SU-DHL-6 (cell line): ENCODE measurements at regions not wholly inside any gene's neighbourhood (a gene's known extent, or its start where the extent isn't known, plus 50 kb on each side); places are given as distances from the start of the nearest gene placed in this dataset.
A peak's percentile ranks its signal among the peaks of the same experiment; 100 is the strongest.

Experiments
- H2AFZ ChIP-seq: fragments of 200-600 bp; sonication (generic); 2 replicates; pipeline ENCODE4 v1.6.1; 2014; ENCODE audit warnings: low read depth, mild to moderate bottlenecking, moderate library complexity, mixed read lengths, antibody characterized with exemption, low read length; ENCODE audit not compliant: severe bottlenecking
- H3F3A ChIP-seq: fragments of 200-600 bp; shearing (Covaris generic); 2 replicates; pipeline ENCODE4 v1.6.0; 2016; ENCODE audit warnings: antibody characterized with exemption, mild to moderate bottlenecking; ENCODE audit not compliant: insufficient read depth
- H3K27ac ChIP-seq: fragments of 200-600 bp; sonication (generic); 2 replicates; pipeline ENCODE4 v1.5.1; 2016; ENCODE audit warnings: low read depth, mild to moderate bottlenecking, low read length, moderate library complexity, mixed read lengths
- H3K27me3 ChIP-seq: fragments of 200-600 bp; sonication (generic), shearing (Covaris generic); 2 replicates; pipeline ENCODE4 v1.6.0; 2014; ENCODE audit warnings: mild to moderate bottlenecking, low read length
- H3K36me3 ChIP-seq: fragments of 200-600 bp; sonication (generic); 2 replicates; pipeline ENCODE4 v1.6.1; 2014; ENCODE audit warnings: mild to moderate bottlenecking, low read length, mixed read lengths
- H3K4me2 ChIP-seq: fragments of 300-600, 200-600 bp; shearing (Covaris generic), sonication (generic); 2 replicates; pipeline ENCODE4 v1.6.0; 2014; ENCODE audit warnings: low read length, low read depth, mild to moderate bottlenecking; ENCODE audit not compliant: poor library complexity, severe bottlenecking
- H3K4me3 ChIP-seq: fragments of 200-600 bp; sonication (generic); 2 replicates; pipeline ENCODE4 v1.5.1; 2014; ENCODE audit warnings: antibody characterized with exemption, low read length, mild to moderate bottlenecking, mixed read lengths; ENCODE audit not compliant: insufficient read depth, poor library complexity, severe bottlenecking
- H3K79me2 ChIP-seq: fragments of 200-600 bp; sonication (generic); 2 replicates; pipeline ENCODE4 v1.6.1; 2014; ENCODE audit warnings: mild to moderate bottlenecking, low read length, moderate library complexity; ENCODE audit not compliant: insufficient read depth
- H3K9ac ChIP-seq: fragments of 200-600 bp; sonication (generic); 2 replicates; pipeline ENCODE4 v1.7.0; 2014; ENCODE audit warnings: mild to moderate bottlenecking, low read length
- H3K9me2 ChIP-seq: fragments of 200-600 bp; sonication (generic); replicated peaks from 2 replicates; pipeline ENCODE4 v1.6.1; 2014; ENCODE audit warnings: low read length; ENCODE audit not compliant: insufficient read depth
- H3K9me3 ChIP-seq: fragments of 200-600 bp; sonication (generic); 2 replicates; pipeline ENCODE4 v1.6.1; 2014; ENCODE audit warnings: low read length, mixed read lengths; ENCODE audit not compliant: insufficient read depth
- H4K20me1 ChIP-seq: fragments of 200-600 bp; sonication (generic); 2 replicates; pipeline ENCODE4 v1.6.1; 2014; ENCODE audit warnings: low read depth, mild to moderate bottlenecking, antibody characterized with exemption, low read length, moderate library complexity, mixed read lengths
- CTCF ChIP-seq: fragments of 200-600 bp; sonication (generic); IDR thresholded peaks from one replicate; pipeline ENCODE4 v1.5.1; 2017; ENCODE audit warnings: antibody characterized with exemption, mild to moderate bottlenecking, low read length, moderate library complexity; ENCODE audit not compliant: insufficient read depth, poor library complexity, severe bottlenecking
- EZH2phosphoT487 ChIP-seq: fragments of 200-600 bp; sonication (generic), shearing (Covaris generic); conservative IDR thresholded peaks from 2 replicates; pipeline ENCODE4 v1.6.1; 2018; ENCODE audit warnings: mild to moderate bottlenecking, antibody characterized with exemption, low read length, moderate library complexity, mixed read lengths

DNA sequence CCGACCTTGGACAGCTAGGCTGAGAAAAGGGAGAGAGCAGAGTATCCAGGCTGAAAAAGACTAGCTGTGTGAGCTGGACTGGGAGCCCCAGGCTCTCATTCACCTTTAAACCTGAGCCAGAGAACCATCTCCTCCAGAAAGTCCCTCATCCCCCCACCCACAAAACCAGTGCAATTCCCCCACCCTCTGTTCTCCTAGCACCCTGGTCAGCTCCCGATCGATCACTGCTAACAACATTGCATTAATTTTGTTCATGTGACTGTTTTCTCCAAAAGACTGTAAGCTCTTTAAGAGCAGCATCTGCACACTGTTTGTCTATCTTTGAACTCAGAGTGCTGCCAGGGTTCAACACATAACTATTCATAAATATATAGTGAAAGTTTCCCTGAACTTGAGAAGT, 67.1 kb upstream of the NFASC start:
- Histone ChIP-seq H3K27me3 (no peaks in the 10 kb centered on the region), H3K36me3 (no peaks in the 10 kb centered on the region), H3F3A (no peaks in the 10 kb centered on the region), H2AFZ (no peak overlapping the region), H3K79me2 (no peaks in the 10 kb centered on the region), H3K9ac (no peak overlapping the region), H3K9me3 (no peaks in the 10 kb centered on the region), H3K4me2 (no peak overlapping the region), H3K27ac (no peak overlapping the region), H4K20me1 (no peaks in the 10 kb centered on the region), H3K4me3 (no peak overlapping the region), H3K9me2 (no peaks in the 10 kb centered on the region)
- TF ChIP-seq CTCF (no peak), EZH2phosphoT487 (no peak)

- H3K9ac ChIP-seq = peak overlapping the region; percentile 47; the same call in 1 of the 2 replicates
- H3K4me3 ChIP-seq = peak overlapping the region; percentile 53
- H3F3A ChIP-seq = no peaks in the 10 kb centered on the region
- H2AFZ ChIP-seq = peak overlapping the region; percentile 82
- no peak for TF ChIP-seq EZH2phosphoT487
- TF ChIP-seq CTCF = peak; percentile 100
- no peak overlapping the region for H3K27ac ChIP-seq
- no peaks in the 10 kb centered on the region for H3K36me3 ChIP-seq
- H3K4me2 ChIP-seq = peak overlapping the region; percentile 69
- H4K20me1 ChIP-seq = no peaks in the 10 kb centered on the region
- no peaks in the 10 kb centered on the region for H3K27me3 ChIP-seq
- no peaks in the 10 kb centered on the region for H3K9me3 ChIP-seq
- H3K9me2 ChIP-seq = no peaks in the 10 kb centered on the region
- H3K79me2 ChIP-seq = no peaks in the 10 kb centered on the region
These were observed 63.5 kb upstream of the NFASC start for GRCh38 chr1:204806943-204807687.

DNA sequence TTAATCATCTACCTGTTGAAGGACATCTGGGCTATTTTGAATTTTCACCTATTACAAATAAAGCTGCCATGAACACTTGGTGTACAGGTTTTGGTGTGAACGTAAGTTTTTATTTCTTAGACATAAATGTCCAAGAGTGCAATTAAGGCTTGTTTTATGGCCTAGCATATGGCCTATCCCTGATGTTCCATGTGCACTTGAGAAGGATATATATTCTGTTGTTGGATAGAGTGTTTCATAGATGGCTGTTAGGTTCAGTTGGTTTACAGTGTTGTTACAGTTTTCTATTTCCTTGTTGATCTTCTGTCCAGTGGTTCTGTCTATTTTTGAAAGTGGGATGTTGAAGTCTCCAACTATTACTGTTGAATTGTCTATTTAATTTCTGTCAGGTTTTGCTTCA, 61.2 kb upstream of the NFASC start:
- Histone ChIP-seq H3K9me3 (no peaks in the 10 kb centered on the region), H3K4me2 (no peak overlapping the region), H3K4me3 (no peak overlapping the region), H3F3A (no peaks in the 10 kb centered on the region), H3K79me2 (no peaks in the 10 kb centered on the region), H2AFZ (no peak overlapping the region), H3K9ac (no peak overlapping the region), H3K36me3 (no peaks in the 10 kb centered on the region), H3K27ac (no peak overlapping the region), H4K20me1 (no peaks in the 10 kb centered on the region), H3K9me2 (no peaks in the 10 kb centered on the region), H3K27me3 (no peaks in the 10 kb centered on the region)
- TF ChIP-seq EZH2phosphoT487 (no peak), CTCF (no peak)
